D721Med (cell line): ENCODE measurements at regions not wholly inside any gene's neighbourhood (a gene's known extent, or its start where the extent isn't known, plus 50 kb on each side); places are given as distances from the start of the nearest gene placed in this dataset.

ENCODE experiments used
- DNase-seq: peaks from one replicate; pipeline ENCODE4 v3.0.0; 2011; ENCODE audit warnings: low spot score; ENCODE audit not compliant: insufficient read length
- FAIRE-seq: peaks from 2 replicates; lab custom pipeline; 2011; peaks lifted over from hg19 to GRCh38; lab: Jason Lieb, UNC
- TF ChIP-seq, protein P1 (sequence below): IDR thresholded peaks from 2 replicates; pipeline ENCODE4 v1.5.1; 2012; ENCODE audit warnings: mild to moderate bottlenecking, control low read depth; ENCODE audit not compliant: insufficient read depth; ENCODE audit errors: missing control alignments

DNA sequence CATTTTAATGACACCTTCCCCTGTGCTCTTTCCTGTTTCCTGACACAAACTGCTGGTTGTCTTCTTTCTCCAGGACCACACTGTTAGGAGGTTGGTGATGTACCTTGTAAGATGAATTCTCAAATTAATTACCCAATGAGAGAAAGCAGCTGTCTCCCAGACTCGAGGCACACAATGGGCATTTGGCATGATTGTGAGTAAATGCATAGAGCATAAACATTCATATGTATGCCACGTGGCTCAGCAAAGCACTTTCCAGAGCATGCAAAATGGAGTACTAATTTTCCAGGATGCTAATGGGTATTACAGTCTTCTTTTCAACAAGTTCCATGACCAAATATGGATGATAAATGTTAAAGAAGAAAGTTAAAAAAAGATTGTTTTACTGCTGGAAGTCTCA is 235.2 kb upstream of the KLHL29 start:
- no peak for DNase-seq
- FAIRE-seq = no peak
- TF ChIP-seq, protein P1, sequence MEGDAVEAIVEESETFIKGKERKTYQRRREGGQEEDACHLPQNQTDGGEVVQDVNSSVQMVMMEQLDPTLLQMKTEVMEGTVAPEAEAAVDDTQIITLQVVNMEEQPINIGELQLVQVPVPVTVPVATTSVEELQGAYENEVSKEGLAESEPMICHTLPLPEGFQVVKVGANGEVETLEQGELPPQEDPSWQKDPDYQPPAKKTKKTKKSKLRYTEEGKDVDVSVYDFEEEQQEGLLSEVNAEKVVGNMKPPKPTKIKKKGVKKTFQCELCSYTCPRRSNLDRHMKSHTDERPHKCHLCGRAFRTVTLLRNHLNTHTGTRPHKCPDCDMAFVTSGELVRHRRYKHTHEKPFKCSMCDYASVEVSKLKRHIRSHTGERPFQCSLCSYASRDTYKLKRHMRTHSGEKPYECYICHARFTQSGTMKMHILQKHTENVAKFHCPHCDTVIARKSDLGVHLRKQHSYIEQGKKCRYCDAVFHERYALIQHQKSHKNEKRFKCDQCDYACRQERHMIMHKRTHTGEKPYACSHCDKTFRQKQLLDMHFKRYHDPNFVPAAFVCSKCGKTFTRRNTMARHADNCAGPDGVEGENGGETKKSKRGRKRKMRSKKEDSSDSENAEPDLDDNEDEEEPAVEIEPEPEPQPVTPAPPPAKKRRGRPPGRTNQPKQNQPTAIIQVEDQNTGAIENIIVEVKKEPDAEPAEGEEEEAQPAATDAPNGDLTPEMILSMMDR = no peak

DNA sequence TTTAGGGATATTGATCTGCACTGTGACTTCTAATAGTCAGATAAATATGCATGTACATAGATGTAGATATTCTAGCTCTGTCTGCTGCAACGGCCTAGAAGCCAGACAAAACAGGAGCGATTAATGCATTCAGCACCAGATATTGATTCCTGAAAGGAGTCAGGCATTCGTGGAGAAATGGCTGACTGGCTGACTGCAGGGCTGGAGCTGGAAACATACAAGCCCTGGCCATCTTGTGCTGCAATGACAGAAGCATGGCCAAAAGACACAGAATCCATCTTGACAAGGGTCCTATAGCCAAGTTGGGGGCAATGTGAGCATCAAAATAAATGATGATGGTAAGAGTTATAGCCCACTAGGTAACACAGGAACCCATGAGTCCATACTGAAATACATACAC is 231.5 kb upstream of the KLHL29 start:
- FAIRE-seq = no peak
- TF ChIP-seq, protein P1 = no peak

DNA sequence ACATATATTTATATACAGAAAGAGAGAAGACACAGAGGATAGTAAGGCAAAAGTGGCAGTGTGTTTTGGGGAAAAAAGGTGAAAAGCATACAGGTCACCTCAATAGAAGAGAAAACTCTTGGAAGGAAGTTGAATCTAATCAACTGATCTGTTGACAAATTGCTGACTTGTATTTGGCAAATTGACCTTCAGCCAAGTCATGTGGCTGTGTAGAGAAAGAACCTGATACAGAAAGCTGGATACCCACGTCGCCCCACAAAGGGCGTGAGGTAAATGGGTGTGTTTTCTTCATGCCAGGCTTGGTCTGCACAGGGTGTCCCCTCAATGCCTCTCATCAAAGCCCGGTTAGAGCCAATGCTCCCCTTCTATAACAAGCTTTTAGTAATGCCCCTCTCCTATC is 230.0 kb upstream of the KLHL29 start:
- no peak for FAIRE-seq
- TF ChIP-seq, protein P1 = no peak

More for the DNA sequence above, 231.5 kb upstream of the KLHL29 start:
- DNase-seq = no peak

DNA sequence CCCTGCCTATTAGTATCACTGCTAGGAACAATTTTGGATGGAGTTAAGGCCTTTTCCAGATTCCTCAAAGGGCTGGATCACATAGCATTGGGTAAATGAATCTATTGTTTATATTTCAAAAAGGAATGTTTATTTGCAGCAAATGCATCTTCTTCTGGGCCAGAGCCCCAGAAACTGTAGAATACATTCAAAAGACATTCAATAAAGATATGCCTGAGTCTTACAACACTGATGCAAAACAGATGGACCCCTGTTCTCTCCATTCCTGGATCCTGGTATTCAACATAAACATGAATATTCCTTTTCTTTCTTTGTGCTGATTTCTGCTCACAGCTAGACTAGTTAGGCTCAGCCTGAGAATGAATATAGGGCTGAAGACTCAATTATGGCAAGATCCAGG is 227.2 kb upstream of the KLHL29 start:
- FAIRE-seq = no peak
- DNase-seq = no peak

More for the DNA sequence above, 230.0 kb upstream of the KLHL29 start:
- no peak for DNase-seq

DNA sequence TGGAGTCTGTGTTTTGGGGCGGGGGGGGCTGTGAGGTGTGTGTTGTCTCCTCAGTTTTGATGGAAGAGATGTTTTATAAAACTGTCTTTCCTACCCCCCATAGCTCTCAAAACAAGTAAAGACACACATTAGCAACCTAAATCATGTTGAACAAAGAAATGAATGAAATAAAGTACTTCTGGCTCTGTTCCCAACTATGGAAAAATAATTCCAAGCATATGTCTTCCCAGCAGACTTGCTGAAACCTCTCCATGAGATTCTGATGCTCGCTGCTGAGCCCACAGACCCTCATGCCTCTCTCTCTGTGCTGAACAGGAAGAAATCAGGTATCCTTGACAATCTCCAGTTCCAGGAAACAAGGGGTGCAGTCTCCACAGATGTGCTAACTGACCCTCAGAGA is 226.7 kb upstream of the KLHL29 start:
- FAIRE-seq = no peak
- DNase-seq = no peak
- TF ChIP-seq, protein P1 = no peak

More for the DNA sequence above, 227.2 kb upstream of the KLHL29 start:
- TF ChIP-seq, protein P1 = no peak

DNA sequence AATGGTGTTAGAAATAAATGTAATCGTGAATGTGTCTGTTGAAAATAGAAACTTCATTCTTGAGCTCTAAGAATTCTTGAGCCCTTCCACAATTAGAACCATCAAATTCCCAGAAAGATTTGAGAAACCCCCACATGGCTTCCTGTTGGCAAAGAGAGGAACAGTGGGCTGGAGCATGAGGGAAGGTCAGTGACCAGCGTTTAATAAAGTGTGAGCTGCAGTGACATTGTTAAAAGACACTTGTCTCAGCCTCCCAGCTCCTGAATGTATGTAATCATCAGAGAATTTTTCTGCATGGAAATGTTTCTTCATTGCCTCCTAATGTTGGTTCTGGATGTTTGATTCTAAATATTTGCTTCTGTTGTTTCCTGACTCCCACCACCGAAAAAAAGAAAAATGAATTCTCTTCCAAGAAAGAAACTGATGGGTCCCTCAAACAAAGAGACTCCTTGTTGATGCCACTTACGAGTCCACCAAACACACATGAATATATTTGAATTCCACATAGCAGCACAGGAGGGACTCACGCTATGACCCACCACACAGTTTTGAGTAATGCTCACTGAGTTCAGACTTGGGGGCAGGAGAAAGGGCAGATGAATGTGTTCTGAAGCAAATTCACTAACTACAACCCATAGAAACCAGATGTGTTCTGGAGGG is 225.1 kb upstream of the KLHL29 start:
- TF ChIP-seq, protein P1 = no peak
- FAIRE-seq = no peak
- no peak for DNase-seq

DNA sequence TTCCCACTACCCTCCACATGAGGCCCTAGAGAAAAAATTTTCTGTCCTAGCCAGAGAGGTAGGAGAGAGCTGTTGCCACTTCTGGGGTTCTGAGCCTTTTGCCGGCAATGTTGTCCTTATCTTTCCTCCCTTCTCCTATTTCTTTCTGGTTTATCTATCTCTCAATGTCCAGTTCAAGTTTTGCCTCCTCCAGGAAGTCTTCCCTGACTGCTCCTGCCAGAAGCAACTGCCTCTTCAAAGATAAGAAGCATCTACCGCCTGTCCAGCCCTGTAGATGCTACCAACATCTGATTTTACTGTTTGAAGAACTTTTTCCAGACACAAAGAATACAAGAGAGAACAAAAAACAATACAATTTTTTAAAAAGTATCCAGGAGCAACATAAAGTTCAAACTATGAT is 220.8 kb upstream of the KLHL29 start:
- no peak for DNase-seq
- FAIRE-seq = no peak
- TF ChIP-seq, protein P1 = no peak
